ENCODE measurements at regions not wholly inside any gene's neighbourhood (a gene's known extent, or its start where the extent isn't known, plus 50 kb on each side); places are given as distances from the start of the nearest gene placed in this dataset.

DNA sequence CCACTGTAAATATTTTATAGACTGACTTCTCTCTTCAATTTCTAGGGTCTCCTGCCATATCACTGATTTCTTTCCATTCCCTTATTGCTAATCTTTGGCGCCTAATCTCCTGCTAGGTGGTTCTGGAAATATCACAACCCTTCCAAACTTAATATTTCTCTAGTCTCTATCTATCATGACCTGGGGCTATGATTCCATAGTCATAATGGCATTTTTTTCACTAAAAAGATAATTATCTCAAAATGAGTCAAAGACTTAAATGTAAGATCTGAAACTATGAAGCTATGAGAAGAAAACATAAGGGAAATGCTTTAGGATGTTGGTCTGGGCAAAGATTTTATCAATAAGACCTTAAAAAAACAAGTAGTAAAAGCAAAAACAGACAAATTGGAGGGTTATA, 74.2 kb downstream of the LEPR start:
- Mint-ChIP-seq H3K27me3 (no peaks in the 10 kb centered on the region), H3K4me1 (ENCODE audit: unreplicated experiment) (peaks cover 5% of the 10 kb centered on the region), H3K36me3 (no peaks in the 10 kb centered on the region), H3K9me3 (no peaks in the 10 kb centered on the region), H3K4me3 (no peak overlapping the region), H3K27ac (no peak overlapping the region)
- TF ChIP-seq, protein P1, sequence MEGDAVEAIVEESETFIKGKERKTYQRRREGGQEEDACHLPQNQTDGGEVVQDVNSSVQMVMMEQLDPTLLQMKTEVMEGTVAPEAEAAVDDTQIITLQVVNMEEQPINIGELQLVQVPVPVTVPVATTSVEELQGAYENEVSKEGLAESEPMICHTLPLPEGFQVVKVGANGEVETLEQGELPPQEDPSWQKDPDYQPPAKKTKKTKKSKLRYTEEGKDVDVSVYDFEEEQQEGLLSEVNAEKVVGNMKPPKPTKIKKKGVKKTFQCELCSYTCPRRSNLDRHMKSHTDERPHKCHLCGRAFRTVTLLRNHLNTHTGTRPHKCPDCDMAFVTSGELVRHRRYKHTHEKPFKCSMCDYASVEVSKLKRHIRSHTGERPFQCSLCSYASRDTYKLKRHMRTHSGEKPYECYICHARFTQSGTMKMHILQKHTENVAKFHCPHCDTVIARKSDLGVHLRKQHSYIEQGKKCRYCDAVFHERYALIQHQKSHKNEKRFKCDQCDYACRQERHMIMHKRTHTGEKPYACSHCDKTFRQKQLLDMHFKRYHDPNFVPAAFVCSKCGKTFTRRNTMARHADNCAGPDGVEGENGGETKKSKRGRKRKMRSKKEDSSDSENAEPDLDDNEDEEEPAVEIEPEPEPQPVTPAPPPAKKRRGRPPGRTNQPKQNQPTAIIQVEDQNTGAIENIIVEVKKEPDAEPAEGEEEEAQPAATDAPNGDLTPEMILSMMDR (conservative IDR thresholded peaks at IDR 0.05), result no peak
- DNase-seq (ENCODE audit: extremely low spot score, unreplicated experiment), result no peak

DNA sequence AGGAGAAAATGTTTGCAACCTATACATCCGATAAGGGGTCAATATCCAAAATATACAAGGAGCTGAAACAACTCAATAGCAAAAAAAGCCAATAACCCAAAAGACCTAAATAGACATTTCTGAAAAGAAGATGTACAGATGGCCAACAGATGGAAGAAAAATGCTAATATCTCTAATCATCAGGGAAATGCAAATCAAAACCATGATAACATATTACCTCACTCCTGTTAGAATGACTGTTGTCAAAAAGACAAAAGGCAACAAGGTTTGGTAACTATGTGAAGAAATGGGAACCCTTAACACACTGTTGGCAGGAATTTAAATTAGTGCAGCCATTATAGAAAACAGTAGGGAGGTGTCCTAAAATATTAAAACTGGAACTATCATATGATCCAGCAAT, 74.7 kb downstream of the LEPR start:
- DNase-seq (ENCODE audit: extremely low spot score, unreplicated experiment), result no peak
- Mint-ChIP-seq H3K27ac (no peak overlapping the region), H3K36me3 (no peaks in the 10 kb centered on the region), H3K27me3 (no peaks in the 10 kb centered on the region), H3K4me3 (no peak overlapping the region), H3K4me1 (ENCODE audit: unreplicated experiment) (peaks cover 5% of the 10 kb centered on the region), H3K9me3 (no peaks in the 10 kb centered on the region)
- TF ChIP-seq, protein P1 (conservative IDR thresholded peaks at IDR 0.05), result no peak

DNA sequence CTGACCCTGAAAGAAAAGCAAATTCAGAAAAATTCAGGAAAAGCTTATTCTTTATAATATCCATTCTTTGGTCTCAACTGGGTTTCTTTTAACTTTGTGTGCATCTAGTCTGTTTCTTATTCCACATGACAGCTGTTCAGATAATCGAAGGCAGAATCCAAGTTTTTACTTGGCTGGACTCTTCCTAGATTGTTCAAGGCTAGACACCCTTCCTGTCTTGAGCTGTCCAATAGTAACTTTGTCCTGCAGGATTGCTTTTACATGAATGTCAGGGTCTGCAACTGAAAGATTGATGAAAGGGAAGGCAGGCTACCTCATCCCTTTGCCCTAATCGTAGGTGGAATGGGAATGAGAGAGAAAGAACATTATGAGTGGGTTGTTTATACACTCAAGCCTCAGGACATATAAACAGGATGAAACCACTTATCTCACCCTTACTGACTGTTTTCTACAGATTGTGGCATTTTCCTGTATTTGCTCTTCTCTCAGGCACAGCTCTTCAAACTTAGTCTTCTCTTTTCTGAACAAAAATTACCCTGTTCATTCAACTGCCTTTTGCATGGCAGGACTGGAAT, 76.9 kb downstream of the LEPR start:
- no peak overlapping the region for H3K27ac Mint-ChIP-seq
- no peak overlapping the region for H3K4me3 Mint-ChIP-seq
- no peak for DNase-seq (ENCODE audit: extremely low spot score, unreplicated experiment)
- TF ChIP-seq, protein P1 (conservative IDR thresholded peaks at IDR 0.05), result no peak
- no peaks in the 10 kb centered on the region for H3K27me3 Mint-ChIP-seq
- H3K36me3 Mint-ChIP-seq, result no peaks in the 10 kb centered on the region
- H3K9me3 Mint-ChIP-seq, result no peaks in the 10 kb centered on the region
- peaks cover 5% of the 10 kb centered on the region for H3K4me1 Mint-ChIP-seq (ENCODE audit: unreplicated experiment)

DNA sequence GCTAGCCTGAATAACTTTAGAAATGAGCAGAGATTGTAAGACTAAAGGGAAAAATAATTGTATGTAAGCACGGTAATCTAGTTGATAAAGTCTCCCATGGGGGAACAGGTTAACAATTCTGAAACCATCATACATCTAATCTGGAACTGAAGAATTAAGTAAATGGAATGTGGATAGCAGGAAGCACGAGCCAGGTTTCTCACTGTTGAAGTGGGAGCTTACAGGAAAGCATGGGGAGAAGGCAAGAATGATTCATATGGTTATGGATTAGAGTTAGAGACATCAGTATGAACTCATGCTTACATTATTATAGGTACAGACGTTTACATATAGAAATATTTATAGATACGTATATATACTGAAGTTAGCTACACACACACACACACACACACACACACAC, 83.0 kb downstream of the LEPR start:
- H3K4me1 Mint-ChIP-seq (ENCODE audit: unreplicated experiment), result no peaks in the 10 kb centered on the region
- no peaks in the 10 kb centered on the region for H3K27me3 Mint-ChIP-seq
- DNase-seq (ENCODE audit: extremely low spot score, unreplicated experiment), result no peak
- H3K4me3 Mint-ChIP-seq, result no peak overlapping the region
- H3K9me3 Mint-ChIP-seq, result no peaks in the 10 kb centered on the region
- H3K27ac Mint-ChIP-seq, result no peak overlapping the region
- TF ChIP-seq, protein P1 (conservative IDR thresholded peaks at IDR 0.05), result no peak
- no peaks in the 10 kb centered on the region for H3K36me3 Mint-ChIP-seq

DNA sequence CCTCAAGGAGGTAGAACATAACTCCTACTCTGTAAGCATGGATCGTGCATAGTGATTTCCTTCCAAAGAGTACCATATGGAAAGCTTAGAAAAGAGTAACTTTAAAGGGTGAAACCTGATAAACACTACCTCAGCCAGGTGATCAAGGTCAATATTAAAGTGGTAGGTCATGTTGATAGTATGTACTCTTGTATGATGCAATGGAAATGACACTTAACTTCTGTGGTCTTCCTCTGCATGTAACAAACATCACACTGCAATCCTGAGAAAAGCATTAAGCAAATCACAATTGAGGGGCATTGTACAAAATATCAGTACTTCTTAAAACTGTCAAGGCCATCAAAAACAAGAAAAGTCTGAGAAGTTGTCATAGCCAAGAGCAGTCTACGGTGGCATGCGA, 83.8 kb downstream of the LEPR start:
- Mint-ChIP-seq H3K27me3 (no peaks in the 10 kb centered on the region), H3K4me3 (no peak overlapping the region), H3K9me3 (no peaks in the 10 kb centered on the region), H3K36me3 (no peaks in the 10 kb centered on the region), H3K27ac (no peak overlapping the region), H3K4me1 (ENCODE audit: unreplicated experiment) (no peaks in the 10 kb centered on the region)
- no peak for DNase-seq (ENCODE audit: extremely low spot score, unreplicated experiment)
- TF ChIP-seq, protein P1 (conservative IDR thresholded peaks at IDR 0.05), result no peak
